C4-2B (cell line): ENCODE measurements at regions not wholly inside any gene's neighbourhood (a gene's known extent, or its start where the extent isn't known, plus 50 kb on each side); places are given as distances from the start of the nearest gene placed in this dataset.

Source experiments
- CTCF ChIP-seq: fragments of 450-650 bp; conservative IDR thresholded peaks from 2 replicates; pipeline ENCODE4 v1.5.1; 2017; ENCODE audit warnings: mild to moderate bottlenecking
- ZFX ChIP-seq: fragments of 450-650 bp; IDR thresholded peaks from 2 replicates; pipeline ENCODE4 v1.6.1; 2017

DNA sequence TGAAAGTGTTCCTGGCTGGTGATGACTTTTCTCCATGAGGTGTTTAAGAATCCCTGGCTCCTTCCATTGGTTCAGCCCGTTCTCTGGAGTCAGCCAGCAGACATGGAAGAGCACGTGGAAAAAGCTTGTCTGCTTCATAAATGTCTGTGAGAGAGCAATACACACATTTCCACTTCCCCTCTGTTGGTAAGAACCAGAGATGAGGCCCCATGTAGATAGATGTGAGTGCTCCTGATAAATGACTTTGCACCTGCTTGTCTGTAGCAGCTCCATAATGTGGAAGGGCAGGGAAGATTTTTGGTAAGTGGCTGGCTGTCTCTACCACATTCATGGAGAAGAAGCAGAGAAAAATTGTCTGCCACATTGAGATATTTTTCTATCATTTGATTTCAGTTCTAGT, 325.8 kb downstream of the LMO7 start:
- TF ChIP-seq CTCF (no peak), ZFX (no peak)
